RWPE2 (cell line): ENCODE measurements at regions not wholly inside any gene's neighbourhood (a gene's known extent, or its start where the extent isn't known, plus 50 kb on each side); places are given as distances from the start of the nearest gene placed in this dataset.

Experiments
- ATAC-seq: fragments of 200-7000 bp; cut with Tn5 transposase; 3 replicates; pipeline ENCODE4 v1.9.1; 2021; ENCODE audit warnings: low read depth
- DNase-seq: peaks from one replicate; pipeline ENCODE4 v3.0.0-alpha.2; 2020; ENCODE audit warnings: low spot score
- H3K27ac ChIP-seq: fragments of 450-650 bp; 2 replicates; pipeline ENCODE4 v1.5.1; 2017; ENCODE audit warnings: mild to moderate bottlenecking; ENCODE audit not compliant: poor library complexity, severe bottlenecking
- H3K27me3 ChIP-seq: fragments of 250-450 bp; sonication (Bioruptor Pico); 2 replicates; pipeline ENCODE4 v1.5.1; 2021; ENCODE audit warnings: mild to moderate bottlenecking, moderate library complexity; ENCODE audit not compliant: insufficient read depth, poor library complexity, severe bottlenecking
- H3K36me3 ChIP-seq: fragments of 250-450 bp; sonication (Bioruptor Pico); 2 replicates; pipeline ENCODE4 v1.5.1; 2020; ENCODE audit warnings: low read depth, mild to moderate bottlenecking, moderate library complexity
- H3K4me1 ChIP-seq: fragments of 250-450 bp; sonication (Bioruptor Pico); 2 replicates; pipeline ENCODE4 v1.5.1; 2021; ENCODE audit warnings: mild to moderate bottlenecking, moderate library complexity; ENCODE audit not compliant: insufficient read depth, poor library complexity, severe bottlenecking
- H3K4me3 ChIP-seq: fragments of 250-450 bp; sonication (Bioruptor Pico); 2 replicates; pipeline ENCODE4 v1.5.1; 2021; ENCODE audit warnings: mild to moderate bottlenecking, moderate library complexity; ENCODE audit not compliant: severe bottlenecking
- H3K9me3 ChIP-seq: fragments of 250-450 bp; sonication (Bioruptor Pico); 2 replicates; pipeline ENCODE4 v1.5.1; 2021; ENCODE audit warnings: mild to moderate bottlenecking, moderate library complexity; ENCODE audit not compliant: severe bottlenecking
- TF ChIP-seq, protein P1 (sequence below): fragments of 450-650 bp; IDR thresholded peaks from one replicate; pipeline ENCODE4 v1.5.1; 2017; ENCODE audit warnings: mild to moderate bottlenecking, moderate library complexity; ENCODE audit not compliant: poor library complexity, severe bottlenecking

DNA sequence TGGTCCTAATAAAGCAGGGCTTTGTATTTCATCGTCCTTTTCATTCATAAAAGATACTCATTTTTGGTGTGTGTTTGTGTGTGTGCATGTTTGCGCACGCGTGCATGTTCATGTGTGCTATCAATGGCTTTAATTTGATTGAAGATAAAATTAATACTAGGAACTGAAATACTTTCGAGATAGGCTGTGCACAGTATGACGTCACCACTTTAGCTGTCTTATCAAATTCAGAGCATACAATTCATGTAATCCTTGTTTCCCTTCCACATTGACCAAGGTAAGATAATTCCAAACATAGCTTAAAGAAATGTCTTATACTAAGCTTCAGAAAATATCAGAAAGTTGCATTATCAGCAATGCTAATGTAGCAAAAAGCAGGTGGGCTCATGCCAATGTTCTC, 113.6 kb upstream of the CYYR1 start:
- TF ChIP-seq, protein P1, sequence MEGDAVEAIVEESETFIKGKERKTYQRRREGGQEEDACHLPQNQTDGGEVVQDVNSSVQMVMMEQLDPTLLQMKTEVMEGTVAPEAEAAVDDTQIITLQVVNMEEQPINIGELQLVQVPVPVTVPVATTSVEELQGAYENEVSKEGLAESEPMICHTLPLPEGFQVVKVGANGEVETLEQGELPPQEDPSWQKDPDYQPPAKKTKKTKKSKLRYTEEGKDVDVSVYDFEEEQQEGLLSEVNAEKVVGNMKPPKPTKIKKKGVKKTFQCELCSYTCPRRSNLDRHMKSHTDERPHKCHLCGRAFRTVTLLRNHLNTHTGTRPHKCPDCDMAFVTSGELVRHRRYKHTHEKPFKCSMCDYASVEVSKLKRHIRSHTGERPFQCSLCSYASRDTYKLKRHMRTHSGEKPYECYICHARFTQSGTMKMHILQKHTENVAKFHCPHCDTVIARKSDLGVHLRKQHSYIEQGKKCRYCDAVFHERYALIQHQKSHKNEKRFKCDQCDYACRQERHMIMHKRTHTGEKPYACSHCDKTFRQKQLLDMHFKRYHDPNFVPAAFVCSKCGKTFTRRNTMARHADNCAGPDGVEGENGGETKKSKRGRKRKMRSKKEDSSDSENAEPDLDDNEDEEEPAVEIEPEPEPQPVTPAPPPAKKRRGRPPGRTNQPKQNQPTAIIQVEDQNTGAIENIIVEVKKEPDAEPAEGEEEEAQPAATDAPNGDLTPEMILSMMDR = no peak

DNA sequence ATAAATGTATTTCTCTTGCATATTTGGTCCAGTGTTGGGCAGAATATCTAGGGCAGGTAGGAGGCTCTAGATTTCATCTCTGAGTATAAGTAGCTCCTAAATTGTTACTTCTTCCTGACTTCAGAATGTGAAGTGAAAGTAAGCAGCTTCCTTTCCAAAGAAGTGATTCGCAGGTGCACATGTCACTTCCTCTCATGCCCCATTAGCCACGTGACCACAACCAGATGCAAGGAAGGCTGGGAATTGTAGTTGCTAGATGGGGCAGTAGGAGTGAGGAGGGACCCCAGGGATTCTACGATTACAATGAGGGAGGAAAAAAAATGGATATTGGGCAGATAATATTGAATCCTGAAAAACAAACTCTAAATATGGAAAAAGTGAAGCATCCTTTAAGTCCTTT, 113.2 kb upstream of the CYYR1 start:
- Histone ChIP-seq H3K36me3 (no peaks in the 10 kb centered on the region), H3K9me3 (no peaks in the 10 kb centered on the region), H3K27me3 (no peaks in the 10 kb centered on the region), H3K27ac (no peak overlapping the region), H3K4me3 (no peak overlapping the region), H3K4me1 (peaks cover 16% of the 10 kb centered on the region)
- DNase-seq (no peak), ATAC-seq (peak; percentile 49; the same call in 2 of the 3 replicates)
- TF ChIP-seq, protein P1 = no peak

More for the DNA sequence above, 113.6 kb upstream of the CYYR1 start:
- H3K27ac ChIP-seq = no peak overlapping the region
- no peaks in the 10 kb centered on the region for H3K9me3 ChIP-seq
- no peak for DNase-seq
- no peak for ATAC-seq
- H3K27me3 ChIP-seq = no peaks in the 10 kb centered on the region
- no peaks in the 10 kb centered on the region for H3K36me3 ChIP-seq
- H3K4me1 ChIP-seq = peaks cover 16% of the 10 kb centered on the region
- H3K4me3 ChIP-seq = no peak overlapping the region

DNA sequence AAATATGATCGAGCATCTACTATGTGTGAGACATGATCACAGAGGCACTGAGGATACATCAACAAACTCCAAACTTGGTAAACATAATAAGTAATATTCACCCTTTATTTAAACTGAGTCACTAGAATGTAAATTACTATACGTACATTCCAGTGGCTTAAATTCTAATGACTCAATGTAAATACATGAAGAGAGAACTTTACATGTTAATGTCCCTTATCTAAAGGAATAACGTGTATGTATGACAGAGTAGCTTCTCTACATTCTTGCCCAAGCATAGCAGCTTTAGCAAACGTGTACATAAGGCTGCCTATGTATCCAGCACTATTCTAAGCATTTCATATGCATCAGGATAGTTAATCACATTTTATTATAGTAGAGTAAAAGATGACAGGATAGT, 111.8 kb upstream of the CYYR1 start:
- no peaks in the 10 kb centered on the region for H3K27me3 ChIP-seq
- DNase-seq (no peak), ATAC-seq (peak; percentile 95)
- H3K36me3 ChIP-seq = no peaks in the 10 kb centered on the region
- TF ChIP-seq, protein P1 = no peak
- no peak overlapping the region for H3K27ac ChIP-seq
- no peaks in the 10 kb centered on the region for H3K9me3 ChIP-seq
- H3K4me3 ChIP-seq = no peak overlapping the region
- H3K4me1 ChIP-seq = peaks cover 16% of the 10 kb centered on the region

DNA sequence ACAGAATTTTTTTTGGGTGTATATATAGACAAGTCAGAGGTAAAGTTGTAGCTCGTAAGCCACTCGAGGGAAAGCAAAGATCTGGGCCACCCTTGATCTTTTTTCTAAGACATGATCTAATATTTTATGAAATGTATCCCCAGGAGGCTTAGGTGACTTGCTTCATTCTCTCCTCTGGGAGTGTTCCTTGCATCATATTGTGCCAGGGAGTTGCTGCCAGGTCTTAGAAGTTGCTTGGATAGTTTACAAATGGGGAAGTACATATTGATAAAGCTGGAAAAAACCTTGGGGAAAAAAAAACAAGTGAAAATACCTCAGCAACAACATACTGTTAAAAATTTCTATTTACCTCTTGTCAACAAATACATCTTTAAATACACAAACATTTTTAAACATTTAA, 110.9 kb upstream of the CYYR1 start:
- TF ChIP-seq, protein P1 = no peak
- no peak overlapping the region for H3K27ac ChIP-seq
- no peak for ATAC-seq
- DNase-seq = no peak
- H3K4me1 ChIP-seq = peaks cover 16% of the 10 kb centered on the region
- H3K36me3 ChIP-seq = no peaks in the 10 kb centered on the region
- no peaks in the 10 kb centered on the region for H3K9me3 ChIP-seq
- no peaks in the 10 kb centered on the region for H3K27me3 ChIP-seq
- H3K4me3 ChIP-seq = no peak overlapping the region

DNA sequence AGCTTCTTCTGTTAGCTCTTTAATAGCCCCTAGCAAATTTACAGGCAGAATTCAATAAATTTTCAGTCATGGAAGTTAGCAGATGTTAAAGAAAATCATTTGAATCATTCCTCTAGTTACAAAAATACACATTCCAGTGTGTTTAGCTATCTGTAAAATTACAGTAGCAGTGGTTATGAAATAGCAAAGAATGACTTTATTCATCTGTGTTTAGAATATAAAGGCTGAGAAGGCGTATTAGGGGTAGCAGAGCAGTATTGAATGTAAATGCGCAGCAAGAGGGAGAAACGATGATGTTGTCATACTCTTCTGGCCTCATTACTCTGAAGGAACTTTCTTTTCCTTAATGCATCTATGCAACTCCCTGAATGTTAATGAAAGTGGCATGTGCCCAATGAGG, 106.2 kb upstream of the CYYR1 start:
- ATAC-seq (no peak), DNase-seq (no peak)
- no peaks in the 10 kb centered on the region for H3K27me3 ChIP-seq
- no peak overlapping the region for H3K27ac ChIP-seq
- no peak overlapping the region for H3K4me3 ChIP-seq
- H3K4me1 ChIP-seq = peaks cover under 1% of the 10 kb centered on the region
- no peaks in the 10 kb centered on the region for H3K36me3 ChIP-seq
- H3K9me3 ChIP-seq = no peaks in the 10 kb centered on the region
- TF ChIP-seq, protein P1 = no peak
